Stimulated activated CD4-positive, alpha-beta T cell treated with anti-CD3 and anti-CD28 coated beads, Interleukin-12 subunit alpha, Interleukin-12 subunit beta, amount 100 ng/mL, for 4 hours (primary cell): ENCODE measurements at regions not wholly inside any gene's neighbourhood (a gene's known extent, or its start where the extent isn't known, plus 50 kb on each side); places are given as distances from the start of the nearest gene placed in this dataset.

Source experiments
- DNase-seq: peaks from one replicate; pipeline ENCODE4 v3.0.0-alpha.2; 2020

DNA sequence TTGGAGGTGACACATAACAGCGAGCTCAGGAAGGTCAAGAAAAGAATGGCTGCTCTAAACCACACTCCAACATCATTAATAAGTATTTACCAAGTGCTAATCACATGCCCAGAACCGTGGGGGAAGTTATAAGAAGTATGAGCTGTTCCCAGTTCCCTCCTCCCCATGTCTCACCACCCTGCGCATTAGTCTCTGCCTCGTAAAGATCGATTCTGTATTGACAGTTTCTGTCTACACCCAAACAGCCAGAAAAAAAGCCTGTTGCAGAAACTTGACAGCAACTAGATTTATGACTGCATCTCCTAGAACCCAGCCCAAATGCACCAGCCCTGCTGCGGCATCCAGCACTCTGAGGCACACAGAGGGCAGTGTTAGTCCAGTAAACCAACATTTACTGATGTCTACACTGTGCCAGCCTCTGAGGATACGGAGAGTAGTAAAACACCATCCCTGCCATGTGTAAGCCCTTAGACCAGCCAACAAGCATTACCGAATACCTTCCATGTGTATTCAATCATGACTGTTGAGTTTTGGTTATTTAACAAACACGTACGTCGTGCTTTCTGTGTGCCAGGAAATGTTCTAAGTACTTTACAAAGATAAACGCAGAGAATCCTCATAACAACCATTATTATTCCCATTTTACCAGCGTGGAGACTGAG is 63.6 kb upstream of the ZBTB40 start:
- no peak for DNase-seq

DNA sequence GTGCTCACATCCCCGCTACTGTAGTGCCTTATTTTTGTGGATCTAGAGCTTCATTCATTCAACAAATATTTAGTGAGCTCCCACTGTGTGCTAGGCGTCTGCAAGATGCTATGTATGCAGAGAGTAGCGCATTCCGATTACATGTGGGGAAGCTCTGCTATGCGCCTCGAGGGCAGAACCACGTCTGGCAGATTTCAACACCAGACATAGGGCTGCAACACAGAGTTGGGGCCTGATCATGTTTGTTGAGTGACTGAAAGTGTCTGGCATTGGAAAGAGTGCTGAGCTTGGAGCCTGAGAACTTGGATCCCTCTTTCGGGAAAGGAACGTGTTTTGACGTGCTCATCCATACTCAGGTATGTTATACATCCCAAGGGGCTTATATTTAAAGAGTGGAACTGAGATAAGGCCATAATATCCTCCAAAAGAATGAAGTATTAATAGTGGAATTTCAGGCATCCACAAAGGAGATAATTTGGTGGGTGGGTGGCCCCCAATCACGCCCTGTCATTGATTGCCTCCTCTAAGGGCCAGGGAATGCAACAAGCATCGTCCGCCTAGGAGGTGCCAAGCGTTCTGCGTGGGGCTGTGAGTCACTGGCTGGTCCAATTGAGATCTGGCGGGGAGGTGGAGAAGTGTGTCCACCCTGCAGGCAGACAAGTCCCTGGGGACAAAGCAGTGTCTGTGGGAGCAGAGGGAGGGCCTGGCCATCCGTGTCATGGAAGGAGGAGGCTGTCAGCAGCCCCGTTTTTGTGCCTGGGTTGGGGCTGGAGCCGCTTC is 62.8 kb upstream of the ZBTB40 start:
- no peak for DNase-seq

DNA sequence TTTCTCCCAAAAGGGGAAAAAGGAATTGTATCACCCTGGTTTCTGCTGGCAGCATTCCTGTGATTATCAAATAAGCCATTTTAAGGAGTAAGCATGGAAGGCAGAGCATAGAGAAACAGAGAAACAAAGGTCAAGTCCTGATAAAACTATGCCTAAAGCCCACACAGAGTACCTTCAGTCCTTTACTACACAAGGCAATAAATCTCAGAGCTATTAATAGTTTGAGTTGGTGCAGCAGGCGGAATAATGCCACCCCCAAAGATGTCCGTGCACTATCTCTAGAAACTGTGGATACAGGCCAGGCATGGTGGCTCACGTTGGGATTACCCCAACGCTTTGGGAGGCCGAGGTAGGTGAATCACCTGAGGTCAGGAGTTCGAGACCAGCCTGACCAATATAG is 58.1 kb upstream of the ZBTB40 start:
- DNase-seq, result no peak

DNA sequence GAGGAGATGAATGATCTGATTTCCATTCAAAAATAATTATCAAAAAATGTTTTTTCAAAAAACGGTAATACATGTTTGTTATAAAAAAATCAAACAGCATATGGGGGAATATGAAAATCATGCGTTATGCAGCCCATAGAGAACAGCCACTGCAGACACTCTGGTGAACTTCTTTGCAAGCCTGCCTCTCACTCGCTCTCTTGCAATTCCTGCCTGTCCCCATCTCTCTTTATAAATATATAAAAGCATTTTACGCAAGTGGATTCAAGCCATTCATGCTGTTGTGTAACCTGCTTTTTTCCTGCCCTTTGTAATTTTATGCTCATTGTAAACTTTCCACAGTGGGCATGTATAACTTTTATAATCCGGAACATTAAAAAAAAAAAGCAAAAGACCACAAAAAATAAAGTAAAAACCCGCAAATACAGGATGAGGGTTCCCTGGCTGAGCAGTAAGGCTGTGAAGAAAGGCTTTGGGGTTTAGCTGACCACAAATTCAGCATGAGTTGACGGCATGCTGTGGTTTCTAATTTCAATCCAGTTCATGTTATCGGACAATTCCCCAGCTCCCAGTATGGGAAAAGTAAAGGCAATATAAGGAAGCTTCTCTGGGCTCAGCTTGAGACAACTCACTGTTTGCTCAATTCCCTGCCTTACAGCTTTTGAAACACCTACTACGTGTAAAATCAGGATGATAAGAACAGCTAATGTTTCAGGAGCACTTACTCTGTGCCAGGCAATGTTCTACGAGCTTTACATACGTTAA is 52.8 kb upstream of the ZBTB40 start:
- no peak for DNase-seq

DNA sequence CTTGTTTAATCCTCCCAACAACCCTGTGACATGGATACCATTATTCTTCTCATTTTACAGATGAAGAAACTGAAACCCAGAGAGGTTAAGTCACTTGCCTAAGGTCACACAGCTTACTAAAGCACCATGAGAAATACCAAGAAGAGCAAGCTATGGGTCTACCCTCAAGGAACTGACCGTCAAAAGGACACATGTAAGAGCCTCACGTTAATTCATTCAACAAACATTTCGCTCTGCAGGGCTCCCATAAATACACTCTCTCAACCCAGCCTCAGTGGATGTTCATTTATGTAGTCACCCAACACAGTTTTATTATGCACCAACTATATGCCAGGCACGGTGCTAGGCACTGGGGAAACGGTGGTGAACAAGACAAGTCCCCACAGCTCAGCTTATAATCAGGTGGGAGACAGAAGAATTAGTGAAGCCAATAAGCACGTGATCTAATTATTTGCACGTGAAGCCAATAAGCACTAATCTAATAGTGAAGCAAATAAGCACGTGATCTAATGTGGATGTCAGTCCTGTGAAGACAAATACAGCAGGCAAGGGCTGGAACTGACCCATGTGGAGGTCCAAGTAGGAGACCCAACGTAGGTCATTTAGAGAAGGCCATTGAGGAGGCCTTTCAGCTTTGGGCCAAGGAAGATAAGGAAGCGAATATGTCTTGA is 52.1 kb upstream of the ZBTB40 start:
- no peak for DNase-seq
